ENCODE measurements at regions not wholly inside any gene's neighbourhood (a gene's known extent, or its start where the extent isn't known, plus 50 kb on each side); places are given as distances from the start of the nearest gene placed in this dataset.

- no peak overlapping the region for H3K4me2 ChIP-seq (ENCODE audit: insufficient read depth, insufficient read length, low read length)
- Mint-ChIP-seq H3K27me3 (ENCODE audit: low read depth) (no peaks in the 10 kb centered on the region), H3K36me3 (ENCODE audit: insufficient read depth in 1 of 3, low read depth in 3 of 3) (no peaks in the 10 kb centered on the region), H3K27ac (no peak overlapping the region), H3K4me1 (0 out of 4 replicates have a peak, but pooled peaks cover 0 to 2% of the 10 kb centered on the region in 2 experiments), H3K4me3 (no peak overlapping the region), H3K9me3 (no peaks in the 10 kb centered on the region)
- H2BK20ac ChIP-seq (ENCODE audit: low read depth, low read length, poor library complexity, severe bottlenecking): no peak overlapping the region
- H3K79me2 ChIP-seq (ENCODE audit: insufficient read depth, low read length): no peaks in the 10 kb centered on the region
- no peak for TF ChIP-seq CTCF (conservative IDR thresholded peaks at IDR 0.05)
- no peak overlapping the region for H3K27ac ChIP-seq (ENCODE audit: insufficient read length, low read depth, low read length)
- H3K4ac ChIP-seq (ENCODE audit: low read depth, low read length): no peak overlapping the region
- no peak overlapping the region for H4K91ac ChIP-seq (ENCODE audit: insufficient read length, low read depth, low read length)
- H2AK5ac ChIP-seq (ENCODE audit: insufficient read length, low read length): no peak overlapping the region
- H2AFZ ChIP-seq (ENCODE audit: low read length): no peak overlapping the region
- H3K9me3 ChIP-seq (ENCODE audit: control insufficient read depth, low read depth, low read length): no peaks in the 10 kb centered on the region
- no peak overlapping the region for H3K56ac ChIP-seq (ENCODE audit: insufficient read length, low read depth, low read length)
- H4K20me1 ChIP-seq (ENCODE audit: control insufficient read depth, insufficient read depth, insufficient read length): no peaks in the 10 kb centered on the region
- H3T11ph ChIP-seq (ENCODE audit: low read length): no peak overlapping the region
- H3K14ac ChIP-seq (ENCODE audit: insufficient read depth, low read length): no peak overlapping the region
- no peak overlapping the region for H2BK120ac ChIP-seq (ENCODE audit: low read depth, low read length, poor library complexity, severe bottlenecking)
- H2BK5ac ChIP-seq (ENCODE audit: insufficient read length, low read length): no peak overlapping the region
- H2BK15ac ChIP-seq (ENCODE audit: low read depth, low read length): no peak overlapping the region
- no peak overlapping the region for H3K23ac ChIP-seq (ENCODE audit: insufficient read length, low read depth, low read length)
- H3K79me1 ChIP-seq (ENCODE audit: insufficient read depth, low read depth, low read length, poor library complexity, severe bottlenecking): no peaks in the 10 kb centered on the region
- WGBS (ENCODE audit: extremely low coverage, insufficient read length, low lambda C conversion rate): no CpG with 5 or more reads among the region's 3 CpGs
- no peak overlapping the region for H2BK12ac ChIP-seq (ENCODE audit: insufficient read length, low read depth, low read length)
- no peak overlapping the region for H3K9ac ChIP-seq (ENCODE audit: extremely low read depth, insufficient read length, low read length)
- no peak overlapping the region for H3K18ac ChIP-seq (ENCODE audit: insufficient read length, low read depth, low read length)
- DNase-seq: no peak
- H3K23me2 ChIP-seq (ENCODE audit: insufficient read length, low read depth, low read length, poor library complexity, severe bottlenecking): no peaks in the 10 kb centered on the region
- no peak overlapping the region for H4K8ac ChIP-seq (replicated peaks; ENCODE audit: insufficient read length, low read depth, low read length)
- no peak overlapping the region for H4K5ac ChIP-seq (ENCODE audit: insufficient read length, low read depth, low read length)
- H3K27me3 ChIP-seq (ENCODE audit: insufficient read depth, low read length): no peaks in the 10 kb centered on the region; the same call in 1 of the 2 replicates
- H3K4me1 ChIP-seq (ENCODE audit: insufficient read depth, low read length): no peaks in the 10 kb centered on the region
These were observed 233.0 kb upstream of the POU2AF2 start for GRCh38 chr11:111012491-111012890.
